ENCODE measurements at regions not wholly inside any gene's neighbourhood (a gene's known extent, or its start where the extent isn't known, plus 50 kb on each side); places are given as distances from the start of the nearest gene placed in this dataset.

DNA sequence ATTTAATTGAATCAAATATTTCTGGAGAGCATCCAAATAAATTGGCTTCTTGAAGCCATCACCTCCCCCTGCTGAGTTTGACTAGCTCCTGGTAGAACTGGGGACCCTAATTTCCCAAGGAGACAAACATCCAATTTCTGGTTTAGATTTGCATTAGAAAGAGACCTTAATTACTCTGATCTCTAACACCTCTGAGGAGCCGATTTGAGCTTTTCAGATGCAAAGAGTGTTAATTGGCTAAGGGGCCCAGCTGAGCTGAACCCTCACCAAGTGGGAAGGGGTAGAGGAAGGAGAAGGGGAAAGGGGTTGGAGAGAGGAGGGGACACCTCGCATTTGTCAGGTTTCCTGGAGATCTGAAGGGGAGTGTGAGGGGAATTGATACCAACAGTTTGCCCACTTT lies 145.4 kb upstream of the SHB start:
- Histone ChIP-seq H3K36me3 (no peaks in the 10 kb centered on the region), H3K4me3 (no peak overlapping the region), H3K9me3 (peaks cover 0 to 4% (median 0%) of the 10 kb centered on the region in 8 donors), H3K4me1 (no peaks in the 10 kb centered on the region), H3K27me3 (replicated peaks in 1 of 7) (no peaks in the 10 kb centered on the region), H3K27ac (no peak overlapping the region)
- 50 to 77% (median 62%) methylated on average over 2 of the region's 2 CpGs for WGBS, 5 donors
- no peak for DNase-seq
- TF ChIP-seq POLR2A (IDR thresholded peaks at IDR 0.05) (no peak), POLR2AphosphoS5 (IDR thresholded peaks at IDR 0.05) (no peak)
- TF ChIP-seq, protein P1, sequence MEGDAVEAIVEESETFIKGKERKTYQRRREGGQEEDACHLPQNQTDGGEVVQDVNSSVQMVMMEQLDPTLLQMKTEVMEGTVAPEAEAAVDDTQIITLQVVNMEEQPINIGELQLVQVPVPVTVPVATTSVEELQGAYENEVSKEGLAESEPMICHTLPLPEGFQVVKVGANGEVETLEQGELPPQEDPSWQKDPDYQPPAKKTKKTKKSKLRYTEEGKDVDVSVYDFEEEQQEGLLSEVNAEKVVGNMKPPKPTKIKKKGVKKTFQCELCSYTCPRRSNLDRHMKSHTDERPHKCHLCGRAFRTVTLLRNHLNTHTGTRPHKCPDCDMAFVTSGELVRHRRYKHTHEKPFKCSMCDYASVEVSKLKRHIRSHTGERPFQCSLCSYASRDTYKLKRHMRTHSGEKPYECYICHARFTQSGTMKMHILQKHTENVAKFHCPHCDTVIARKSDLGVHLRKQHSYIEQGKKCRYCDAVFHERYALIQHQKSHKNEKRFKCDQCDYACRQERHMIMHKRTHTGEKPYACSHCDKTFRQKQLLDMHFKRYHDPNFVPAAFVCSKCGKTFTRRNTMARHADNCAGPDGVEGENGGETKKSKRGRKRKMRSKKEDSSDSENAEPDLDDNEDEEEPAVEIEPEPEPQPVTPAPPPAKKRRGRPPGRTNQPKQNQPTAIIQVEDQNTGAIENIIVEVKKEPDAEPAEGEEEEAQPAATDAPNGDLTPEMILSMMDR (IDR thresholded peaks at IDR 0.05 in 8 of 11, conservative IDR thresholded peaks at IDR 0.05 in 3 of 11) = no peak
- intact Hi-C loops (cut with DNase I; ENCODE audit: low total_unique reads) = no loop called here

DNA sequence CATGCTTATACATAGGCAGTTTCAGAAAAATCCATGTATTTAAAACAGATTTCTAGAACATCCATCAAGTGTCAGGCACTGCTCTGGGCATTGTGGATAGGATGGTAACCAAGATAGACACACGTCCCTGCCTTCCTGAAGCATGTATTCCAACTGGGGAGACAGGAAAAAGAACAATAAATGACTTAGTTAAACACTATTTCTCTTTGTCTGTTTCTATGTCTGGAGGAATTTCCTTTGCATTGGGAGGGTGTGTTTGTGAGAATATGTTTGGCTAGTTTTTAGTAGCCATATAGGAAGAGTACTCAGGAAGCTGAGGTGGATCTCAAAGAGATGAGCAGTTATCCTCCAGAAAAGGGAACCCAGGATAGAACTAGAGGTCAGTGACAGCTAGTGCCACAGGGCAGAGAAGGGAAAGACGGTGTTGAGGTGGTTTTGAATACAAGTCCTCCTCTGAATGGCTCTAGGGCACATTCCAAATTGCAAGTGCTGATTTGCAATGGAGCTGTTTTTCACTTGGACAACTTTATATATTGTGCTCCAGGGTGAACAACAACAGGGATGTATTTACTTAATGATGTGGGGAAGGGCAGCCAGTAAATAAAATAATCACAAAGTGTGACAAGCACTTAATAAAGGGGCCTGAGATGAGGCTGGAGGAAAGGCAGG lies 144.7 kb upstream of the SHB start:
- TF ChIP-seq POLR2A (IDR thresholded peaks at IDR 0.05) = no peak
- TF ChIP-seq, protein P1 (IDR thresholded peaks at IDR 0.05 in 8 of 11, conservative IDR thresholded peaks at IDR 0.05 in 3 of 11) = no peak
- TF ChIP-seq POLR2AphosphoS5 (IDR thresholded peaks at IDR 0.05) = no peak
- no peaks in the 10 kb centered on the region for H3K36me3 ChIP-seq
- intact Hi-C loops (cut with DNase I; ENCODE audit: low total_unique reads) = no loop called here
- H3K4me1 ChIP-seq = no peaks in the 10 kb centered on the region
- H3K4me3 ChIP-seq = no peak overlapping the region
- no peaks in the 10 kb centered on the region for H3K9me3 ChIP-seq
- no peak overlapping the region for H3K27ac ChIP-seq
- no peak for DNase-seq
- H3K27me3 ChIP-seq (replicated peaks in 1 of 7) = no peaks in the 10 kb centered on the region
- WGBS, 5 donors = 21 to 70% (median 31%) methylated on average over 2 of the region's 2 CpGs

DNA sequence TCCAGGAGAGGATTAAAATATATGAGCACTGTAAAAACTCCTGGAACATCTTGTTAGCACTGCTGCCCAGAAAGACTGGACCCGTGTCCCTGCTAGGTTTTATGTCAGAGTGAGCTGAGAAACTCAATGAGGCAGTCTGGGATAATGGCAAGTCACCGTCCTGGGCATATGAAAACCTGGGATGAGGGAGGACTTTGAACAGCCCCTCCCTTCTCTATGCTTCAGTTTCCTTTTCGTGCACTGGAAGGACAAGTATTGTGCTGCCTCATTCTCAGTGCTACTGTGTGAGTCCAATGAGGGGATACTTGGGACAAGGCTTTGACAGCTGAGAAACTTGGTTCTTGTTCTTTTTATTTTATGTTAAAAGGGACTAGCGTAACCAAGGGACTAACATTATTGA lies 143.0 kb upstream of the SHB start:
- intact Hi-C loops (cut with DNase I; ENCODE audit: low total_unique reads) = no loop called here
- WGBS, 5 donors = 64 to 86% (median 81%) methylated on average over 4 of the region's 4 CpGs
- TF ChIP-seq, protein P1 (IDR thresholded peaks at IDR 0.05 in 8 of 11, conservative IDR thresholded peaks at IDR 0.05 in 3 of 11) = no peak
- no peak for TF ChIP-seq POLR2AphosphoS5 (IDR thresholded peaks at IDR 0.05)
- TF ChIP-seq POLR2A (IDR thresholded peaks at IDR 0.05) = no peak
- Histone ChIP-seq H3K9me3 (no peaks in the 10 kb centered on the region), H3K4me3 (no peak overlapping the region), H3K27ac (no peak overlapping the region), H3K4me1 (no peaks in the 10 kb centered on the region), H3K27me3 (replicated peaks in 1 of 7) (no peaks in the 10 kb centered on the region), H3K36me3 (no peaks in the 10 kb centered on the region)
- DNase-seq = no peak

DNA sequence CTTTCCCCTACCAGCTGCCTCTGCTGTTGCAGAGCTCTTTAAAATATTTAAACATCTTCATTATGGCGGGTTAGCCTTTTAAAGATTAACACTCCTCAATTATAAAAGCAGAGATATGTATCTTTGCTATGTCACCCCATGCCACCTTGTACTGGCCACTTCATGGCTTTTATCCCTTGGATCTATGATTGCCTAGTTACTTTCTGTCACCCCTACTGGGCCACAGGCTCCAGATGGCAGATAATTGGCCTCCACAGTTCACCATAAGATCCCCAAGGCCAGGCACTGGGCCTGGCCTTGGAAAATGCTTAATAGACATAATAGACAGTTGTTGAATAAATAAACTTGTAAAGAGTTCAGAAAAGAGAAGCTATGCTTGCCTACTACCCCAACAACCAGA lies 142.0 kb upstream of the SHB start:
- H3K27ac ChIP-seq = no peak overlapping the region
- no peaks in the 10 kb centered on the region for H3K9me3 ChIP-seq
- intact Hi-C loops (cut with DNase I; ENCODE audit: low total_unique reads) = no loop called here
- no peaks in the 10 kb centered on the region for H3K27me3 ChIP-seq (replicated peaks in 1 of 7)
- TF ChIP-seq, protein P1 (IDR thresholded peaks at IDR 0.05 in 8 of 11, conservative IDR thresholded peaks at IDR 0.05 in 3 of 11) = no peak
- TF ChIP-seq POLR2A (IDR thresholded peaks at IDR 0.05) = no peak
- no peak for TF ChIP-seq POLR2AphosphoS5 (IDR thresholded peaks at IDR 0.05)
- H3K36me3 ChIP-seq = no peaks in the 10 kb centered on the region
- H3K4me3 ChIP-seq = no peak overlapping the region
- WGBS, 5 donors = 69 to 96% (median 91%) methylated on average over 1 of the region's 1 CpG
- no peak for DNase-seq
- H3K4me1 ChIP-seq = no peaks in the 10 kb centered on the region

All from spleen (tissue), 11 donors.